NCI-H1694 treated with DMSO at 0.1 percent for 48 hours (cell line): ENCODE measurements at regions not wholly inside any gene's neighbourhood (a gene's known extent, or its start where the extent isn't known, plus 50 kb on each side); places are given as distances from the start of the nearest gene placed in this dataset.

ENCODE experiments used
- DNase-seq: peaks from one replicate; lab custom pipeline; 2025; lab: John Stamatoyannopoulos, UW

DNA sequence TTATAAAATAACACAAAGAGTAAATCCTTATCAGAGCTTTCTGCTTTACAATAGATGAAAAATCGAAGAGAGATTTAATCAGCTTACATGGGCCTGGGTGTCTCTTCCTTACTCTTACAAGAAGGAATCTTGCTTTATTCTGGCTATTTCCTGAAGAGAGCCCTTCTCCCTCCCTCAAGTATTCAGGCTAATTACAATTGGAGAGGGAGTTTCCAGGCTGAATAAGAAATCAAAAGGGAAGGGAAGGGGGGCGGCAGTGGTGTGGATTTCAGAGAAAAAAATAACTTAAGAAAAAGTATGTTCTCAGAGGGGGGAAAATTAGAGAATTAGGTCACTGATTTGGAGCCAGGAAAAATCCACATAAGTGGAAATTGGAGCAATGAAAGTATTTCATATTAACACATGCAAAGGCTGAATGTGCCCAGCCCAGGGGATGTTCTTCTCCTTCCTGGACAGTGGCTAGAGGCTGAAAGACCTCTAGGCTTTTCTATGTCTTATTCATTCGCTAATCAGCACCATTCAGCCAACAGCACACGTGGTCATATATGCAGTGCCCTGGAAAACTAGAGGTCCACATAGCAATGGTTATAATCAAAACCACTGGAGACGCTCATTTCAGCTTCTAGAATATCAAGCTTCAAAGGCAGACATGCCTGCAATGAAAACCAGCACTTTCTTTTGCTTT lies 158.9 kb upstream of the BTG1 start:
- no peak for DNase-seq

DNA sequence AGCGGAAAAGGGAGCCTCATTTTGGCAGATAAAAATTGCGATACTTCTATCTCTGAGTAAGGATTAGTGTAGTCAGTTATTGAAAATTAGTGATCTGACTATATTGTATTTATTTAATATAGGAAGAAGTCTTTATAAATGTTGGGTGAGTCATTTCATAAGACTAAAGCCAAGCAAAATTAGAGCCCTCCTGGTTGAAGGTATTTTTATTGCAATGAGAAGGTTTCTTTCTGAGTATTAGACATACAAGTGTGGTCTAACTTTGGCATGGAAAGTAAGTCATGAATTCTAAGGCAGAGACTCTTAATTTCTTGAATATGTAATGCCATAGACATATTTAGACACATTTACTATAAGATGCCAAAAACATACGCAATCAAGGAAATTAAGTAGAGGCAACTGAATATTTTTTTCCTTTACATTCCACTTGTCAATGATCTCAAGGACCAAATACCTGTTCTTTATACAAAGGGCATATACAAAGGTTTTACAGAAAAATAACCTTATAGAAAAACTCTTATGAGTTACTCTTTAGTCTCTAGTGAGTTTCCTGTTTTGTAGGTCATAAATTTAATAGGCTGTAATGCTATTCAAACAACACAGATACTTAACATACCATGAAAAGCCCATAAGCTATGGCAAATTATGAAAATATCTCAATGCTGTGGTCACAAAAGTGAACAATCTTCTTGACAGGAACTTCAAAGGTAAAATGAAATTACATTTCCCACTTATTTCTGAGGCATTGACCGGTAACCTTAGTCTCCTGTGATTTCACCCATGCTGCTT lies 156.6 kb upstream of the BTG1 start:
- DNase-seq: no peak

DNA sequence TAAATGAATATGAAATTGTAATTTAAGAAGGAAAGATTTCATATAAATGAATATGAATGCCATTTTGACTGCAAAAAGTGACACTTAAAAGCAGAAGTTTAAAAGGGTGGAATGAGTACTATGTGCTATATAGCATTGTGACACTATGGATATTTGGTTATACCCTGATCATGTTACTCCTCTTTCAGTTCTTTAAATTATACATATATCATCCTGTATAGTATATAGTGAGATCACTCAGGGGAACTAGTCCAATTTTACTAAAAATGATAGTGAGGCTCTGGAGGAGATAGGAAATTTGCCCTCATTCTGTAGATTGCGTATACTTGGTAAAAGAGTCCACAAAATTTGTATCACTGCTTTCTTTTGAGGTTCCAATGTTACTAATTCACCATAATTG lies 155.7 kb upstream of the BTG1 start:
- DNase-seq: no peak

DNA sequence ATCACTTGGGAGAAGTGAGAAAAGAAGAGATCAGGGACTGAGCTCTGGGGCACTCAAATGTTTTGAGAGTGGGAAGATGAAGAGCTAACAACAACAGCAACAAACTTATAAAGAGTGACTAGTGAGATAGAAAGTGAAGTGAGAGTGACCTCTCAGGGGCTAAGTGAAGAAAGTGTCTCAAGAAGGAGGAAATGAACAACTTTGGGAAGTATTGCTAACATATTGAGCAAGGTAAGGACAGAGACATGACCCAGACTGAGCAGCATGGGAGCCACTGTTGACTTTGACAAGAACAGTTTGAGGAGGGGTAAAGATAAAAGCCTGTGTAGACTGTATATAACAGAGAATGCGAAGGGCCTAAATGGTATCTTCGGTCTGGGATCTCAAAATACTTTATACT lies 155.1 kb upstream of the BTG1 start:
- no peak for DNase-seq

DNA sequence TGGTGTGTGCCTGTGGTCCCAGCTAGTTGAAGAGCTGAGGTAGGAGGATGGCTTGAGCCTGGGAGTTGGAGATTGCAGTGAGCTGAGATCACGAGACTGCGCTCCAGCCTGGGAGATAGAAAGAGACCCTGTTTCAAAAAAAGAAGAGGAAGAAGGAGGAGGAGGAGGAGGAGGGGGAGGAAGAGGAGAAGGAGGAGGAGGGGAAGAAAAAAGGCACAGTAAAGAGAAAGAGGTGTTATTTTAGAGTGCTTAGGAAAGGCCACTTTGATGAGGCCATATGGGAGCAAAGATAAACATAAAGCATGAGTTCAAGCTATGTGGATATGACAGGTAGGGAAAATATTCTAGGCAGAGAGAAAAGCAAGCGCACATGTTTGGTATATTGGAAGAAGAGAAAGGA lies 154.1 kb upstream of the BTG1 start:
- DNase-seq: no peak

DNA sequence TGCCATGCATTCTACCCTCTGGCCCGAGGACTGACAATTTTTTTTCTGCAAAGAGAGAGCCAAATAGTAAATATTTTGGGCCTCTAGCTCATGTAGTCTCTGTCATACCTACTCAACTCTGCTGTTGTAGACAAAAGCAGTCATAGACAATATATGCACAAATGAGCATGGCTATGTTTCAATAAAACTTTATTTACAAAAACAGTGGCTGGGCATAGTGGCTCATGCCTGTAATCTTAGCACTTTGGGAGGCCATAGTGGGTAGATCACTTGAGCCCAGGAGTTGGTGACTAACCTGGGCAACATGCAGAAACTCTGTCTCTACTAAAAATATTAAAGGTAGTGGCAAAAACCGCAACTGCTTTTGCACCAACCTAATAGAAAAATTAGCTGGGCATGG lies 153.7 kb upstream of the BTG1 start:
- no peak for DNase-seq

DNA sequence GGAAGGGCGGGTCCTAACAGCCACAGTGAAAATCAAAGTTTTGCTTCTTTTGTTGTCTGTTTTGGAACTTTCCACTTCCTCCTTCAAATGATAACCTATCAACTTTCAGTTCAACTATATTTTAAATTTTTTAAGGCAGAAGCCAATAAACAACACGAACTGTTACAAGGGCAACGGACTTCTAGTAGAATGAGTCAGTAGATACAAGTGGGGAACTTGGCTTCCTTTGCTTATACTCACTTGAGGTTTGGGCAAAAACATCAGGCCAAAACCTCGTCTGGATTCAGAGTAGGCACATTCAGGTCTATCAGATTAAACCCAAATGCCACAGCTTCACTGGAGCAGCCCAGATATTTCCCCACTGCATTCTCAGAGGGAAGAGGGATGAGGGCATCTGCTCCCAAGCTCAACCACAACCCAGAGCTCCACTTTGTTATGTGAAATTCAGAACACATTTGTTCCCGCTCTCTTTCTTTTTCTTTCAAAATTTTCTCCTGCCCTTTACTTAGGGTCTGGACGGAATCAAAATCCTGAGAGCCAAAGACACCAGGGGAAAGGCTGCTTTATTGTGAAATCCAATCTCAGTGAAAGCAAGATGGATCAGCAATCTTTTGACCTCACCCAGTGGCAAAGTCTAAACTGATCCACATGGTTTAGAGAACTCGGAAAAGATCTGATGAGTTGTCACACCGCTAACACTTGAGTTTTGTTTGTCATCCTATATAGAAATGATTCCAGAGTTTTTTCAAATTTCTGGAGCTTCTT lies 152.5 kb upstream of the BTG1 start:
- DNase-seq: no peak

DNA sequence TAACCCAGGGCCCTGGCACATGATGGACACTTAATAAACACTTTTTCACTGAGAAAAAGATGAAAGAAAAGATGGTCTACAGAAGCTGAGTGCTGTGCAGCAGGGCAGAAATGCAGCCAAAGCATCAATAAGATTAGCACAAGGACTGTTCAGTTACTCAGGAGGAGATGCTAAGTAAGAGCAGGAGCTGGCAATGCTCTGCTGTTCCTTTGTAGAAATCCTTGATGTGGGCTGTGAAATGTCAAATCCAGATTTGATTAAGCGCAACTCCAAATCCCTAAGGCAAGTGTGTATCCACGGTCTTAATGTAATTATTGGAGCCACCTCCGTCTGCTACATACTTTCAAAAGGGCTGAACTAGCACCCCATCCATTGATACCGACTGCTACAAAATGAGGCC lies 151.8 kb upstream of the BTG1 start:
- no peak for DNase-seq

DNA sequence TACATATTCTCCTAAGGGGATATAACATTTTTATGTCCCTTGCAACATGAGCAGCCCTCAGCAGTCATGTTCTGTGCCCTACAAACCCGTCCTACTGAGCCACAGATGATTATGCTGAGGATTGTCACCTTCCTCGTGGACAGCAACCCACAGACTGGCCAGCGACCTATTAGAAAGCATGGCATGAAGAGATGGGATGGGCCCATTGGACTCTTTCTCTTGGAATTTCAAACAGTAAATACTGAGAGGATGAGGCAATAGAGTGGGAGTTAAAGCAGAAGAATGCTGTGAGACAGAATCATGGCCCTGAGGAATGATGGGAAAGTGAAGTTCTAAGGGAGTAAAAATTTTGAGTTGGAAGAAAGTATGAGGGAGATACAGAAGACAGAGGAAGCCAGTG lies 149.9 kb upstream of the BTG1 start:
- DNase-seq: no peak

DNA sequence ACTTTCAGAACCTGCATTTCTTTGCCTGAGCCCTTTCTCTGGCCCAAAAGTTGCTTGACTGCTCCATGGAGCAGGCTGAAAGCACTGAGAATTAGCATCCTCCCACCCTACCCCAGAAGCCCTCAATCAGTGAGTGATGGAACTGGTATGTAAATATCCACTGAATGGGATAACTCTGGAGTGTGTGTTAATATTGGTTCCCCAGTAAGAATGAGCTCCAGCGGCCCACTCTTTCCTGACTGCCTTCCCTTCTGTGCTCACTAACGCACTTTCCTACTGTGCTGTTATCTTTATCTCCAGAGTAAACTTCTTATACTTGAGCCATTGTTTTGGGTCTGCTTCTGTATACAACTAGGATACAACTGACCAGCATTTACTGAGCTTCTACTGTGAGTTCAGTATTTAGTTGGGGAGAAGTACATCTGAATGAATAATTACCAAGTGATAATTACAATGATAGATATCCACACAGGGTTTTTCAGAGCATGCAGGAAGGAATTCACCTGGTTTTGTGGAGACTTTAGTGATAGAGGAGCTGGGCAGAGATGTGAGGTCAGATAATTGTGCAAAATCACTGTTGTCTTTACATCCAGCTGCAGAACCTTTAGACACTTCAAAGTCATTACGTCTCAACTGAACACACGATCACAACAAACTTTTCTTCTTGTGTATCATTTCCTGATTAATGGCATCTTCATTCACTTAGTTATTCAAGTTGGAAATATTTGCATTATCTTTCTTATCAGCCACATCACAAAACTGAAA lies 149.2 kb upstream of the BTG1 start:
- no peak for DNase-seq

DNA sequence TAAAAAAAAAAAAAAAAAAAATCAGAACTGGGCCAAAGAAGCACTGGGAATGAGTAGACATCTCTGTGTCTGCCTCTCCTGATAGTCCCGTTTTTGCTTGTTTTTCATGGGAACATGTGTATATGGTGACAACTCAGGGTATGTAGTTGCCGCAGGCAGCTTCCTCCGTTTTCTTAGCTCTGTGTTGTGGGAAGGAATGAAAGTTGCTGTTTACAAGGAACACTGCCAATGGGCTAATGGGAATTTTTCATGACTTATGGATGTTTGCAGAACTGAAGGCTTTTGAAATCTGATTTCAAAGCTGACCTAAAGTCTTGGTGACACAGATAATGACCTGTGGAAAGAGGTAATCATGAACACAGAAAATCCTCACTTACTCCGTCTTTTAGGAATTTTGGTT lies 146.4 kb upstream of the BTG1 start:
- DNase-seq: no peak

DNA sequence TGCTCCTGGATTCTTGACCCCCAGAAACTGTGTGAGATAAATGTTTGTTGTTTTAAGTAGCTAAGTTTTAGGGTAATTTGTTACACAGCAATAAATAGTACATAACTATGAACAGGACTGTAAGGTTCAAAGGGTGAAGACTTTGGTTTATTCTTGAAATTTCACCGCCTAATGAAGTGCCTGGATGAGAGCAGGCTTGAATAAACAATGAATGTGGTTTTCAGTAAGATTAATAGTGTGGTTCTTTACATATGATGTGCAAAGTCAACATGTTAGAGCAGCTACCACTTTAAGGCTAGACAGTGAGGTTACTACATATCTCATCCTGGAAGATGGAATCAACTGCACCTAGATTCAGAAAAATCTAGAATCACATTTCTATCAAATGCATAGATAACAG lies 145.2 kb upstream of the BTG1 start:
- DNase-seq: no peak

DNA sequence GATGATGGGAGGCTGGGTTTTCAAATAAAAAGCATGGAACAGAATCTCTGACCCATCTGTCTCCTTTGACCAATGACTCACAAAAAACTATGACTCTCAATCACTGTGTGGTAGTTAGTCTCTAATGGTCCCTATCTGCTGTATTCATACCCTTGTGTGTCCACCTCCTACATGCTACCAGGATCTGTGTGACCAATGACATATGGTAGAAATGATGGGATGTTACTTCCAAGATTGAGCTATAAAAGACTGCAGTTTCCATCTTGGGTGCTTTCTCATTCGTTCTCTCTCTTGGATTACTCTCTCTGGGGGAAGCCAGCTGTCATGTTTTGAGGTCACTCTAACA lies 144.7 kb upstream of the BTG1 start:
- no peak for DNase-seq

DNA sequence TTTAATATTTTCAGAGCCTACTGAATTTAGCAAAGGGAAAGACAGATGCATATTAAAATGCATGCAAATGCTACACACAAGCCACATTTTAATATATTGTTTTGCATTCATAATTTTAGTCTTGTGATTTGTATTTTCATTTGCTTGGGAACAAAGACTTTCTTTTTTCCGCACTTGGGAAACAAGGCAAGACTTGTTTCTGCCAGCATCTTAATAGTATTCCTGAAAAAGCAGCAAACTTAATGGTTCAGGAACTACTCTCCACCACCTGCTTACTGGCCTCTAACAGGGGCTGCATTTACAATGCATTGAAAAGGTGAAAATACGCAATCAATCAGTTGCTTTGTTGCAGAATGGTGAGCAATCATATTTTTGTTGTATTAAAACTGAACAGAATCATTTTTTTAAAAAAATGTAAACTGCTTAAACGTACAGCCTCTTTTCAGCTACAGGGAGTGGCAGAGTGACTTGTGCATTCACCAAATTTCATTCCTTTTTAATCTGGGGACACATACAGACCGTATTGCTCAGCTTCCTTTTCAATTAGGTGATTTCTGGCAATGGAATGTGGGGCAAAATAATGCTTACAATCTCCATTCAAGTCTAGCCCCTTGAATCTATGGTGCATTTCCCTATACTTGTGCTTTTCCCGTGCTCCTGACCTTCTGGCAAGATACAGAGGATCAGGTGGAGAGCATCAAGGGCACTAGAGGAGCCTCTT lies 144.1 kb upstream of the BTG1 start:
- no peak for DNase-seq

DNA sequence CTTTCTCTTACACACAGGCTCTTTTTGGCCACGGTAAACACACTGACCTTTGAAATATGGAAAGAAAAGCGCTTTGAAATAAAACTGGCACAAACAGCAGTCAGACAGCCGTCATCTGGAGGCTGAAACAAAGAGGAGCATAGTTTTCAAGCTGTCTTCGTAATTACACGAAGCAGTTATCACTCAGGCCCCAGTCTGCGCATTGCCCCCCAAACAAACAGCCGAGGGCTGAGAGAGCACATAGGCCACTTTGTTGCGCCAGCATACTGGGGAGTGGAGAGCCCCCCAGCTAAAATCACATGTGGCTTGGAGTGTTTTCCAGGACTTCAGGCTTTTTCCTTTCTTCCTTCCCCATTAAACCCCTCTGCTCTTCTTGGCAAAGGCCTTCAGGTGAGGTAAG lies 142.9 kb upstream of the BTG1 start:
- DNase-seq: no peak

DNA sequence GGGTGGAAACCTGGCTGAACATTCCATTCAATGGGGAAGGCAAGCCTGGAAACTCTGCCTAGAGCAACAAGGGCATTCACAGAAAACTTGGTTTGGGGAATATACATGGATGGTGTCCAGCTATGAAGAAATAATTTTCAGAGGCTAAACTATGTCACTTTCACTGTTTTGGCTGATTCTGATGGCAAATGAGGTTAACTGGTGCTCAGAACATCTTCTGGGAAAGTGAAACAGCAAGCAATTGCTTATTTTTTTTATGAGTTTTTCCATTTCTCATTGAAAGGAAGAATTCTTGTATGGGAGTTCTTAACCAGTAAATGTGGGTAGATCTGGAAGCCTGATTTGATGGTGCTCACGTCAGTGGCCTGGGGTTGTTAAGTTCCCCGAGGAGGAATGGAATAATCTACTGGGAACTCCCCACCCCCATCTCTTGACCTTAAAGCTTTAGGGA lies 132.8 kb upstream of the BTG1 start:
- no peak for DNase-seq

DNA sequence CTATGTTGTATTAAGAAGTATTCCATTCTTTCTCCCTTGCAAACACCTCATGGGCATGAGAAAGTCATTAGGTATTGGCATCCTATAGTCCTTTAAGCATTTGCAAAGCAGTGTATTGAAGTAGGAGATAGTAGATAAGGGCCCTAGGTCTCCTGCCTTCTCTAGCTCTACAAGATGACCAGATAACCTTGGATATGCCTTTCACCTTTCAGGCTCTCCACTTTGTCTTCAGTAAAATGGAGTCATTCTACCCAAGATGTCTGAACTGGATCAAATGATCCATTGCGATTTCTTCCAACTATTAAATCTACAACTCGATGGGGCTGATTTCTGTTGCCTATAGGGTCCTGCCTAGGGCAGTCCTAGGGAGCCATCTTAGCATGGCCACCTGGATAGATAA lies 132.1 kb upstream of the BTG1 start:
- no peak for DNase-seq

DNA sequence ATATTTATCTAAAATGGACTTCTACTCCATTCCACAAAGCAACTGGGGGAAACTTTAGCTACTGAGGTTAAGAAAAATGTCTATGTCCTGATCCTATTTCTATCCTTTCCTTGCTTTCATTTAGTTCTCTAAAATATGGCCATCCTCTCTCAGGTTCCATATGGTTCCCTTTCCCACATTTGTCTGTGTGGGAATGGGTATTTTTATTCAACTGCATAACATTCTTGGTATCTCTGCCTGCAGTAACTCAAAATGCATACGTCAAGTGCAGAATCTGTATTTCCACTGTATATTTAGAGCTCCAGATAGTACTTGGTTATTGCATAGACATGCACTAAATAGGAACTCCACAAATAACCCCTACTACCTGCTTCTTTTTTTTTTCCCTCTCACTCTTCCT lies 130.6 kb upstream of the BTG1 start:
- no peak for DNase-seq

DNA sequence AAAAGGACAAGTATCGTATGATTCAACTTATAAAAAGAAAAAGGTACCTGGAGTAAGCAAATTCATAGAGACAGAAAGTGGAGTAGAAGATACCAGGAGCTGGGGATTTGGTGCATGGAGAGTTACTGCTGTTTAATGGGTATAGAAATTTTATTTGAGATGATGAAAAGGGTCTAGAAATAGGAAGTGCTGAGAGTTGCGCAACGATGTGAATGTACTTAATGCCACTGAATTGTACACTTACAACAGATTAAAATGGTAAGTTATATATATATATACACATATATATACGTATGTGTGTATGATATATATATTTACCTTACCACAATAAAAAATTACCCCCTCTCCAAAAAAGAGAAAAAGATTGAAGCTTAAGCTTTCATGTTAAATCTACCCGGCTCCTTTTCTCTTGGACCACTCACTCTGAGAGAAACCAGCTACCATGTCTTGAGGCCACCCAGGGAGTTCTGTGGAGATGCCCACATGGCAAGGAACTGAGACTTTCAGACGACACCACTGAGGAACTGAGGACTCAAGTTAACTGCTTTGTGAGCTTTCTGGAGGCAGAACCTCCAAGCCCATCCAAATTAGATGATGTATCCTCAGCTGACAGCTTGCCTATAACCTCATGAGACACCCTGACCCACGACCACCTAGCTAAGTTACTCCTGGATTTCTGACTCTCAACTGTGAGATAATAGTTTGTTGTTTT lies 130.0 kb upstream of the BTG1 start:
- no peak for DNase-seq

DNA sequence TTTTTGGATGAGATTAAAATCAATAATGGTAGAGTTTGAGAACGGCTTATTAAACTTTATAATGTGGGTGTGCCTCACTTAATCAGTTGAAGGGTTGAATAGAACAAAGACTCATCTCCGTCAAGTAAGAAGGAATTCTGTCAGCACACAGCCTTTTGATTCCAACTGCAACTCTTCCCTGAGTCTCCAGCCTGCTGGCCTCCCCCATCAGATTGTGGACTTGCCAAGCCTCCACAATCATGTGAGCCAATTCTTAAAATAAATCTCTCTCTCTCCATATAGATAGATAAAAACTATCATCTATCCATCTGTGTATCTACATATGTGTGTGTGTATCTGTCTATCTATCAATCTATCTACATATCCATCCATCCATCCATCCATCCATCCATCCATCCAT lies 127.4 kb upstream of the BTG1 start:
- DNase-seq: no peak
